ENCODE measurements at regions not wholly inside any gene's neighbourhood (a gene's known extent, or its start where the extent isn't known, plus 50 kb on each side); places are given as distances from the start of the nearest gene placed in this dataset.
"Not testable (repeated sequence)": the region's sequence is repeated elsewhere in the genome, so short reads cannot be mapped to it uniquely, and the experiment has no call there.

GRCh38 chr6:66997579-66997978 is 1290.6 kb upstream of the EYS start:
- DNase-seq = not testable (repeated sequence)

- DNase-seq = no peak
Observed at GRCh38 chr6:66995669-66996068, 1288.6 kb upstream of the EYS start.

DNA sequence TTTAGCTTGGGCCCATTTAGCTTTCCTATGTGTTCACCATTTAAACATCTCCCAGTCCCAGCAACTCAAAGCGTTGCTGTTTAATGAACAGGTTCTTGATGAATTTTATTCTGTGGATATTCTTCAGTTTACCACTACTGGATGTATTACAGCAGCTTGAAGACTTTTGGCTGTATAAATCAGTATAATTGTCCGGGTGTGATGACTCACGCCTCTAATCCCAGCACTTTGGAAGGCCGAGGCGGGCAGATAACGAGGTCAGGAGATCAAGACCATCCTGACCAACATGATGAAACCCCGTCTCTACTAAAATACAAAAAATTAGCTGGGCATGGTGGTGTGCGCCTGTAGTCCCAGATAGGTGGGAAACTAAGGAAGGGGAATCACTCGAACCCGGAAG is 1286.7 kb upstream of the EYS start:
- DNase-seq = not testable (repeated sequence)

DNA sequence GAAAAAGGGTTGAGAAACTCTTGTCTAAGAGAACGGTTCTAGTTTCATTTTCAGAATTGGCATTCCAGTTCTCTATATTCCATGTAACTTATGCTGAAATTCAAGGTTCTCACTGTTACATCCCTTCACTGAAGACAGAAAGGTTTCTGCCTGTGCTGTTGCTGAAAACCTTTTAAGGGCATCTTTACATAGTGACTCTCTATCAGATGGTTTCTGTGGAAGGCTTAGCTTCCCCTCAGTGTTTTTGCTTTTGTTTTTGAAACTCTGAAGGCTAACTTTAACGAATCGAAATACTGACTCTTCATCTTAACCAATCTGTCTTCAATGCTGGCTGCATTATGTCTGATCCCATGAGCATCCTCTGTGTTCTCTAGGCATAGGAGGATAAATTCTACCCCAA is 1286.2 kb upstream of the EYS start:
- DNase-seq = no peak

GRCh38 chr6:66992660-66993059 is 1285.6 kb upstream of the EYS start:
- no peak for DNase-seq

GRCh38 chr6:66986940-66987339 is 1279.9 kb upstream of the EYS start:
- DNase-seq = no peak

DNA sequence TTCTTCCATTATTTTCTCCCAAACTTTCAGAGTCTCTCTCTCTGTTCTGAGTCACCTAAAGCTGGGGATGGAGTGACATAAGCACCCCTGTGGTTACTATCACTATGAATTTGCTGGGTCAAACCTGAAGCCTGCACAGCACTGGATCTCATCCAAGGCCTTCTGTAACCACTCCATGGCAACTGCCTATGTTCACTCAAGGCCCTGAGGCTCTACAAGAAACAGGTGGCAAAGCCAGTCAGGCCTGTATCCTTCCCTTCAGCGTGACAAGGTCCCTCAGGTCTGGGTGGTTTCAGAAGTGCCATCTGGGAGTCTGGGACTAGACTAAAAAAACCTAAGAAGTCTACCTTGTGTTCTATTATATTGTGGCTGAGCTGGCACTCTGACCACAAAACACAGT is 1278.8 kb upstream of the EYS start:
- DNase-seq = no peak

DNA sequence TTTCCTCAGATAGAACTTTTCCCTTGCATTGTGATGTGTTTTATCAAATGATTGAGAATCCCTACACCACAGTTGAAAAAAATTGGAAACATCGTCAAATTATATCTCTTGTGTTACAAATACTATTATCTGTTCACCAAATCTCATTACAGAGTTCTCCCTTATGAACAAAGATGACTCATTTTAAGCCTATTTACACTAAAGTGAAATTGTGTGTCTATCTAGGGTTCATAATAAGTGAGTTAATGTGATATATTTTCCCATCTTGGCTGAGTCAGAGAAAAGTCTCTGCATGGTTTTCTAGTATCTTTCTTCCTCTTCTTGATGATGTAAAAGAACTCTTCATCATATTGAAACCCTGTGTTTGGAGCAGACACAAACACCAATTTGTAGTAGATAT is 1263.3 kb upstream of the EYS start:
- no peak for DNase-seq

DNA sequence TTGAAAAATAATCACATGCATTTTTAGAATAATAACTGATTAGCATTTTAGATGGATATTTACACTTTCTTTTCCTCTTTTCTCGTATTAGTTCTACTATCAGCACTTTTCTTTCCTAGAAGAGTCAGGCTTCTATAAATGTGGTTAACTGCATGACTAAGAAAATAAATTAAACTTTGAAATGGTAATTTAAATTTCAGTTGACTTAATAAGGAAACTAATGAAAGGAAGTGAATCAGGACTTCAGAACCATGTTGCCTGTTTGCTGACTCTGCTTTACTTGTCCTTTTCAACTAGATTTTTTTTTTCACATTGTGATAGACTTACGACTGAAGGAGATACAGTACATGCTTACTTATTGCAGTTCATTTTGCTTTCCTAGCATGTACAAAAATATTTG is 1258.2 kb upstream of the EYS start:
- DNase-seq = no peak

DNA sequence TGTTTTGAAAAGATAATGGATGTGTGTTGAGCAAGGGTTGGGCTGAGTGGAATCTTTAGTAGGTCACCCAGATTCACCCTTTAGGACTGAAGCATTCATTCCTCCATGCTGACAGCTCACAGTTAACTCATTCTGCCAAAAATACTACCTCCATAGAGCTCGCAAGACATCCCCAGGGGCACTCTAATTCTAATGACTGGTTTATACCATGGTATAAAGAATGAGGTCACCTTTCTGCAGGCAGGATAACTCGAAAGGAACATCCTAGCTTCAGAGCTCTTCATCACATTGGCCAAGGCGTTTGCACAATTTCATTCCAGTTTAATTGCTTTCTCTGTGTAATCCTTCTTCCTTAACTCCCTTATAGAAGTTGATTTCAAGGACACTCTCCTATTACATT is 1257.2 kb upstream of the EYS start:
- DNase-seq = no peak

DNA sequence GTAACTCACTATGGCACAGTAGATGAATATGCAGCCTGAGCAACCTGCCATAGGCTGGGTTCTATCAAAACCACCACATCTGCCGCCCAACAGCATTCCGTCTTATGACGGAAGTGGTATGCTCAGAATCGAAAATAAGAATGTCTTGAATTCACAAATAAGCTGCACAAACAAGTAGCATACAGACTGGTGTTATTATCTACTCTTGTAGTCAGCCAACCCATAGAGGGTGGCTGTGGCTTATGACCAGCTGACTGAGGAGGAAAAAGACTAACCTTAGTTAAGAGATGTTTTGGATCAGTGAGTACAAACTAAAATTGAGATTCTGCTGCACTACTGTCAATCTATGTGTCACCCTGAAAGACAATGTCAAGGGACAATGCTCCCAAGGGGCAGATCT is 1255.1 kb upstream of the EYS start:
- DNase-seq = no peak

DNA sequence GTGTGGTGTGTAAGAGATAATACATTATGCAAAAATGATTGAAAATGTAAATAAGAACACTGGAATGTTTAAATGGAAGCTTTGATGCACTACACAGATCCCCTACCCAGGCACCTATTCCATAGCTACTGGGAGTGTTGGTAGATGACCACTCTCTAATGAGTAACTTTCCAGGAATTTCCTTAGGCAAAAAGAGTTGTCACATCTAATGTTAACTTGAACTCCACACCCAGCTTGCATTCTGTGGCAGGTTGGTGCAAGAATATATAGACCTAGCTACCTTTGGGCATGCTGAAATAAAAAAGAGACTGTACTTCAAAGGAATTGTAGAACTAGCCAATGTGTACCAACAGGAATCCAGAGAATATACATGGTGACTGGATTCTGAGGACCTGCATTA is 1254.2 kb upstream of the EYS start:
- no peak for DNase-seq

DNA sequence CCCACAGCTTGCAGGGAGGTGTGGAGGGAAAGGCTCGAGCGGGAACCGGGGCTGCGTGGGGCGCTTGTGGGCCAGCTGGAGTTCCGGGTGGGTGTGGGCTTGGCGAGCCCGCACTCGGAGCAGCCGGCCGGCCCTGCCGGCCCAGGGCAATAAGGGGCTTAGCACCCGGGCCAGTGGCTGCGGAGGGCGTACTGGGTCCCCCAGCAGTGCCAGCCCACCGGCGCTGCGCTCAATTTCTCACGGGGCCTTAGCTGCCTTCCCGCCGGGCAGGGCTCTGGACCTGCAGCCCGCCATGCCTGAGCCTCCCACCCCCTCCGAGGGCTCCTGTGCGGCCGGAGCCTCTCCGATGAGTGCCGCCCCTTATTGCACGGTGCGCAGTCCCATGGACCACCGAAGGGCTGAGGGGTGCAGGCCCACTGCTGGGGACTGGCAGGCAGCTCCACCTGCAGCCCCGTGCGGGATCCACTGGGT is 1242.2 kb upstream of the EYS start:
- no peak for DNase-seq

DNA sequence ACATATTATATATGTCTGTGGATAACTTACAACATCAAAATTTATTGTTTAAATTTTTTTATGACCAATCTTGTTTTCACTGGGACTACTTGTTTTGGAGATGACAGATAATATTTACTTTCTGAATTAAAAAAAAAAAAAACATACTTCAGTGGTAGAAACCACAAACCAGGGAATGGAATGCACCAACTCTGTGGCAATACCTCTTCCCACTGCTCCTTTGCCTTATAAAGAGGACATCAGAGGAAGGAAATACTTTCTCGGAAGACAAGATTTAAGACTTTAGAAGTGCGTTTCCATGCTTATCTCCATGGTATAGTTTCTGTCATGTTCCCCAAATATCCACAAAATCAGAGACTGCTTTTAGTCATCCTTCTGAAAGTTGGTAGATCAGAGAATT is 1241.1 kb upstream of the EYS start:
- DNase-seq = no peak

- DNase-seq = no peak
Observed at GRCh38 chr6:66940003-66940402, 1233.0 kb upstream of the EYS start.

DNA sequence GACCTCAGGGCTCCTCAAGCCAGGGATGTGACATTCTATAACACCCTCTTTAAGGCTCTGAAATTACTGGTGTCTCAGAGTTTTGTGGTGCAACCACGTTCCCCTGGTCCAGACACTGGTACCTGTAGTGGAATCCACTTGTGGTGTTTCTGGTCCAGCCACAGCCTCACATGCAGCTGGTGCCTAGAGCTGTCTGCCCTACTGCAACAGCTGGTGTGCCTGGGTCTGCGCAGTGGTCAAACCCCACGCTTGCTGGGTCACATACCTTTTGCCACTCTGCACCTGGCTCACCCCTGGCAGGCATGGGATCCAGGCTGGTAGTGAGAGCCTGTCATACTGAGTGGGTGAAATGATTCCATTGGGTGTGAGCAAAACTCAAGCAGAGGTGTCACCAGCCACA is 1230.2 kb upstream of the EYS start:
- no peak for DNase-seq

GRCh38 chr6:66935612-66936011 is 1228.6 kb upstream of the EYS start:
- DNase-seq = no peak

DNA sequence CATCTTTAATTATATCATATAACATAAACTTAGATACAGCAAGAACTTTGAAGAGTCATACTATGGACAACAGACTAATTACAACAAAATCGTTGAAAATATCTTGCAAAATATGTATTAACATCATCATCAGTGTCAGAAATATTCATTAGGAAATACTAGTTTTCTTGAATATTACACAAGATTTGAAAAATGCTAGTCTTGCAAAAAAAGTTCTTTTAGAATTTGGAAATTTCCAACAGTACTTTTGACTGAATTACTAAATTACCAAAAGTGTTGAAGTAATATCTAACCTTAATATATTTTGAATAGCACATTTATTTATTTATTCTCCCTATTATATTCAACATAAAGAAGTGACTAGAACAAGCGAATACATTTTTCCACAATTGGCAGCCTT is 1224.8 kb upstream of the EYS start:
- DNase-seq = no peak

DNA sequence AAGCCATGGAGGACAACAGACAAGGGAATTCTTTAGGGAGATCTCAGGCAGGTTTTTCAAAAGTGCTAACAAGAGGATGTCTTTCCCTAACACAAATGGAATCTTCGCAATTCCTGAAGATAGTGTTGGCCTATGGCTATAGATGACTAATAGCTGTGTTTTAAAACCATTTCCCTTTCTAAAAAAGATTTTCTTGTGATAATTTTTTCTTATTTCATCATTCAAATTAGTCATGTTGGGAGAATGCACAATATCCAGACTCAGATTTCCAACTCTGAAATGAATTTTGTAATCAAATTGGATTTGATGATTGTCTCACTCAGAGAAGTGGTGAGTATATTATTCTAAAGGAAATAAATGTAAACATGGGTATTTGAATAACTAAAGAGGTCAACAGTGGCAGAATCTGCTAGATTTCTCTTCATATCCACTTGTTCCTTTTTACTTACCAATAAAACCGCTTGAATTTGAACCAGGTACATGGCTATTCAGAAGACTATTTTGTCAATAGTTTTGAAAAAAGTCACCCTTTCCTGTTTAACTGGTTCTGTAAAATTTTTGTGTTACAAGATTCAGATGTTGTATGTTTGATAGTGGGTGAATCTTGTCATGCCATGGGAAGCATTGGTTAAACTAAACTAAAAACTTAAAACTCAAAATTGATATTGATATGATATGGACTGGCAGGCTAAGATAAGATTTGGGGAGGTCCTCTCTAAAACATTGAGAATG is 1223.7 kb upstream of the EYS start:
- DNase-seq = no peak

DNA sequence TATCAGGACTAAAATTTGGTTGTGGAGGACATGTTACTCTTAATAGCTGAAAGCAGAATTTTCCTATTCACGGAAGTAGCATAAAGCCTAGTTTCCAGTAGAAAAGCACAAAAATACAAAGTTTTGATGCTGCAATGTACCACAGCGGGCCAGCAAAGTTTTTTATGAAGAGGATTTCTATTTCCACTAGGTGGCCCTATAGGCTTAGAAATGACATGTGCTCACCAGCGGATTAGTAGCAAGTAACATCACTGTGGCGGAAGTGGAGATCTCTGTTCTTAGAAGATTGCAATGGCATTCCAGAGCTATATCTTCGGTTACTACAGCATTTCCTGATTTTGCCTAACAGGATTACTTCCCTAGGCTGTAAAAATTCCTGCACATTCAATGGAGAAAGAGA is 1219.0 kb upstream of the EYS start:
- DNase-seq = no peak

GRCh38 chr6:66913657-66914056 is 1206.6 kb upstream of the EYS start:
- no peak for DNase-seq

DNA sequence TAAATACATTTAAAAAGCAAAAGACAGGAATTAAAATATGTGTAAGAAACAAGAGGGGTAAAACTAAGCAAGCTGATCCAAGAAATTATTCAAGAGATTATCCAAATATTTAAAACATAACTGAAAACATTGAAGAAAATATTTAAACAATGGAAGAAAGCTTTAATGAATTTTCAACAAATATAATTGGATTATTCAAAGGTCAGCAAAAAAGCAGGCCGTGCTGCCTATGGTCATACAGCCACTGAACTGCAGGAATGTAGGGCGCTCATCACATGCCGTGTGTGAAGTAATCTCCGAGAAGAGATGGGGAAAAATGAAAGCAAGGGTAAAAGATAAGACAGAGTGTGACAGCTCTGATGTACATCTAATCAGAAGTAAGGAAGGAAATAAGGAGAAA is 1195.4 kb upstream of the EYS start:
- no peak for DNase-seq

- DNase-seq = no peak
Observed at GRCh38 chr6:66900133-66901083, 1193.4 kb upstream of the EYS start.

GRCh38 chr6:66897576-66897975 is 1190.5 kb upstream of the EYS start:
- no peak for DNase-seq

All from C1 segment of cervical spinal cord (tissue), 14 donors.